Muscle of back (tissue), 3 donors: ENCODE measurements at regions not wholly inside any gene's neighbourhood (a gene's known extent, or its start where the extent isn't known, plus 50 kb on each side); places are given as distances from the start of the nearest gene placed in this dataset.

Source experiments
- DNase-seq, 3 donors: peaks; one replicate each; pipeline versions ENCODE4 v3.0.0 to v3.0.0-alpha.2; 2013

GRCh38 chr17:55584055-55584685 is 72.9 kb upstream of the SMIM36 start:
- no peak for DNase-seq

DNA sequence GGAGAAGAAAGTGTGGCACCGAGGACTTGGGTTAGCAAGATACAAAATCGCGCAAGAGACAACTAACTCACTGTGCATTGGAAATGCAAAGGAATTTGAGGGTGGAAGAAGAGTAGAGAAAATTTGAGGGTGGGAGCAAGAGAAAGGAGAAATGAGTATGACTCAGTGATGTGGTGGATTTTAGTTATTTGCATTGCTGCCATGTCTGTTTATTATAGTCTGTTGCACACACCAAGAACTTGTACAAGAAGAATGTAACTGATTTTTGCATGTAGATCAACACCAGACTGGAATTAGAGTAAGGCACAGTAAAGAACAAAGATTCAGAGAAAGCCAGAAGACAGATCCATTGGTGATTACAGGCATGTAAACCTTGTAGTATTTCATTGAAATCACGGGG is 71.6 kb upstream of the SMIM36 start:
- no peak for DNase-seq

GRCh38 chr17:55580596-55581133 is 69.4 kb upstream of the SMIM36 start:
- DNase-seq = no peak

- no peak for DNase-seq
Measured at GRCh38 chr17:55577687-55578086, 66.4 kb upstream of the SMIM36 start.

DNA sequence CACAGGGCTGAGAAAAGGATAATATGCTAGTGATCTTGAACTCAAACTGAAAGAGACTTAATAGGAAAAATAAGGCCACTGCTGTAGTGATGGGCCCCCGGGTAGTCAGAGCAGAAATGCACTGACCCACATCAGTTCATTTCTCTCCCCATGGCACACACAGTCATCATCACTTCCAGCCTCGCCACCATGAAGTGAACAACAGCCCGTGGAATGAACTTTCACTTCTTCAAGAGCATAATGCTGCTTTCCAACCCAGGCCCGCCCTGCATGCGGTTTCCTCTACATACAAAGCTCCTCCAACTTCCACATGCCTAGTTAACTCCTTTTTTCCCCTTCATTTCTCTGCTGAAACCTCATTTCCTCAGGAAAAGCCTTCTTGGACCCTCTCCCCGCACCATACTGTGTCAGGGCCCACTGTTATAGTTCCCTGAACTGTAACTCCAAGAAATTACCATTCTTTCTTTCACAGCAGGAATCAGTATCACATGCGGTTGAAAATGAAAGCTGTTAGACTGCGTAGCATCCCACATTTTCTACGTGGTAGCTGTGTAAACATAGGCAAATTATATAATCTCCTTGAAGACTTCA is 65.8 kb upstream of the SMIM36 start:
- DNase-seq = peak; percentile 56 to 86 (median 66)

DNA sequence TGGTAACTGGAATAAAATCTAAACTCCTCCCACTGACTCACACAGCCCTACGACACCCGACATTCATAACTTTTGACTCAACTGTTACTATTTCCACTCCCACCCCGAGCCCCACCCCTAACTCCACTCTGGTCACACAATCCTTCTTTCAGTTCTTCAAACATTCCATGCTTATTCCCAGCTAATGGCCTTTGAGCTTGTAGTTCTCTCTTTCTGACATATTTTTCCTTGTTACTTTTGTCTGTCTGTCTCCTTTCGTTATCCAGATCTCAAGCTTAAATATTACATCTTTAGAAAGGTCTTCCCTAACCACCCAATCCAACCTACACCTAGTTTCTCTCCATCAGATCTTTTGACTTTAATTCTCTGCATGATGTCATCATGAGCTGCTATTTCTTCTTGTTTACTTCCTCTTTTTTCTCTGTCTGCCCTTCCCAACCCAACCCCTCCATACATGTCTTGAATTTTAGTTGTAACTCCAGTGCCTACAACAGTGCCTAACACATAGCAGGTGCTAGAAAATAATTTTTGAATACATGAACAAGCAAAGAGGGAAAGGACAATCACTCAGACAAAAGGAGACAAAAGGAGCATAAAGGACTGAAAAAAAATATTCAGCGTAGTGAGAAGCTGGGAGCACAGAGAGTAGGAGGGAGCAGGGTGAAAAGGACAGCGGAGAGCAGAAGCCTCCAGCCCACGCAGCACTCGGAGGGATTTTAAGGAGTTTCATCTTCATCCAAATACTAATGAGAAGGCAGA is 65.2 kb upstream of the SMIM36 start:
- DNase-seq = peak; percentile 55 to 79 (median 64)

GRCh38 chr17:55575058-55575636 is 63.9 kb upstream of the SMIM36 start:
- DNase-seq = no peak

- no peak for DNase-seq
Measured at GRCh38 chr17:55572599-55572998, 61.3 kb upstream of the SMIM36 start.

DNA sequence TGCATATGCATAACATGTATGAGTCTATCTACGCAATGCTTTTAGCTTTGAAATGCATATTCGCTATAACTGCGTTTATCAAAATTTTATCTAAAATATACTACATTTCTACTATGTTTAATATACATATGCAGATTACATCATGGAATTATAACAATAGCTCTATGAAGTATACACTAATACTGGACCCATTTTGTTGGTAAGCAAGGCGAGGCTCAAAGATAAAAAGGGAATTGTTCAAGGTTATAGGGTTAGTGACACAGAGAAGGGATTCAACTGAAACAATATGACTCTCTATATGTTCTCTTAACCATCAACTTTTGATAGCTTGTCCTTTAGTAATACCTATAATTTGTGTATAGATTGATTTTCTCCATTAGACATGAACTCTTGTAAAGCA is 60.9 kb upstream of the SMIM36 start:
- DNase-seq = no peak

DNA sequence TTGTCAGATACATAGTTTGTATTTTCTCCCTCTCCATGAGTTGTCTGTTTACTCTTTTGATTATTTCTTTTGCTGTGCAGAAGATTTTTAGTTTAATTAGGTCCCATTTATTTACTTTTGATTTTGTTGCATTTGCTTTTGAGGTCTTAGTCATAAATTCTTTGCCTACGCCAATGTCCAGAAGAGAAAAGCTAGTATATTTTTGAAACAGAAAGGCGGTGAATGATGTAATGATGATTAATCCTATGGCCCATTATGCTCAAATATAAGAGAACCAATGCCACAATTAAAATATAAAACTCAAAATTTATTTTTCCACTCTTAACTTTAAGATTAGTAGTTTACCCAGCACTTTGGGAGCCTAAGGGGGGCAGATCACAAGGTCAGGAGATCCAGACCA is 59.8 kb upstream of the SMIM36 start:
- DNase-seq = no peak

DNA sequence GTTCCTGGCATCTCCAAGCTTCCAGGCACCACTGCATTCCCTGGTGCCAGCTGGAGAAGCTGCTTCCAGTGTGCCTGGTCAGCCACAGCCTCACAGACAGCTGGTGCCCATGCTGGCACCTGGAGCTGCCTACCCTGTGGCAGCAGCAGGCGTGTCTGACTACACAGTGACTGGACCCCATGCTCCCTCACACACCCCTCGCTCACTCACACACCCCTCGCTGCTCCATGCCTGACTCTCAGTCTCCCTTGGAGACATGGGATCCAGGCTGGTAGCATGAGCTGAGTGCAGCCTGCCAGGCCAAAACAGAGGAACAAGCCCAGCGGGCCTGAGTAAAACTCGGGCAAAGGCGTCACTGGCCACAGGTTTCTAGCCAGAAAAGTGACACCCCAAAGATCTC is 59.1 kb upstream of the SMIM36 start:
- DNase-seq = no peak

- peak in 2 of 3 donors; percentile 55 to 75 for DNase-seq
Measured at GRCh38 chr17:55567240-55568214, 56.3 kb upstream of the SMIM36 start.

- DNase-seq = no peak
Measured at GRCh38 chr17:55564081-55564480, 52.8 kb upstream of the SMIM36 start.

DNA sequence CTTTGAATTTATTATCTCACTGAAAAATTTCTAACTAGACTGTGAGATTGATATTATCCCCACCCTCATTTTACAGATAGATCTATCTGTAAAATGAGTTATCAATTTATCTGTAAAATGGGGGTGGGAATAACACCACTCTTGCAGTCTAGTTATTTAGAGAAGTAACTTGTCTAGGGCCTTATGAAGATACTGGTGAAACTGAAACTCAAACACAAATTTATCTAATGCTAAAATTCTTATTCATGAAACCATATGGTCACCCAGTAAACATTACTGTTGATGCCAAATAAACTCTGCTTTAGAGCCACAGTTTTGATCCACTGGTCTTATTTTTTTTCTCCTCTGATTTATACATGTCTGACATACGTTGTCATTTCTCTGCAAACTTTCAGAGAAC is 52.1 kb upstream of the SMIM36 start:
- DNase-seq = no peak

- DNase-seq = no peak
Measured at GRCh38 chr17:55561973-55562495, 50.8 kb upstream of the SMIM36 start.

GRCh38 chr17:55561316-55561972 is 50.2 kb upstream of the SMIM36 start:
- DNase-seq = no peak
